ENCODE measurements at regions not wholly inside any gene's neighbourhood (a gene's known extent, or its start where the extent isn't known, plus 50 kb on each side); places are given as distances from the start of the nearest gene placed in this dataset.

- Histone ChIP-seq H3K4me3 (no peak overlapping the region), H3K27ac (no peak overlapping the region), H3K4me1 (ENCODE audit: insufficient read depth) (no peaks in the 10 kb centered on the region), H3K9me3 (ENCODE audit: low read depth) (no peaks in the 10 kb centered on the region), H3K9ac (no peak overlapping the region), H3K27me3 (replicated peaks; ENCODE audit: insufficient read depth) (no peaks in the 10 kb centered on the region), H3K9me2 (ENCODE audit: insufficient read depth) (no peaks in the 10 kb centered on the region; the same call in 1 of the 2 replicates), H3K36me3 (ENCODE audit: low read depth) (no peaks in the 10 kb centered on the region), H3K79me2 (ENCODE audit: insufficient read depth) (no peaks in the 10 kb centered on the region), H3F3A (ENCODE audit: insufficient read depth) (no peaks in the 10 kb centered on the region), H2AFZ (no peak overlapping the region), H4K20me1 (ENCODE audit: insufficient read depth) (no peaks in the 10 kb centered on the region), H3K4me2 (ENCODE audit: unreplicated experiment) (no peak overlapping the region)
- DNase-seq, result no peak
- in situ Hi-C loops (cut with MboI), result no loop called here
- TF ChIP-seq EZH2phosphoT487 (IDR thresholded peaks at IDR 0.05; ENCODE audit: insufficient read depth, low read depth) (no peak), EZH2 (IDR thresholded peaks at IDR 0.05; ENCODE audit: insufficient read depth, poor library complexity, severe bottlenecking) (no peak)
- 29 to 33% methylated on average over 1 of the region's 1 CpG for WGBS, 2 experiments (ENCODE audit: low coverage in 1 of 2, low lambda C conversion rate in 2 of 2, missing lambda C conversion rate in 2 of 2)
Observed at GRCh38 chr4:116320859-116321258, 764.5 kb downstream of the TRAM1L1 start.

- 0 to 15% methylated on average over 1 of the region's 1 CpG for WGBS, 2 experiments (ENCODE audit: low coverage in 1 of 2, low lambda C conversion rate in 2 of 2, missing lambda C conversion rate in 2 of 2)
Observed at GRCh38 chr4:116303736-116304188, 781.6 kb downstream of the TRAM1L1 start.

GRCh38 chr4:116302990-116303735 lies 782.2 kb downstream of the TRAM1L1 start:
- Histone ChIP-seq H3K27ac (no peak overlapping the region), H4K20me1 (ENCODE audit: insufficient read depth) (no peaks in the 10 kb centered on the region), H3K9me3 (ENCODE audit: low read depth) (no peaks in the 10 kb centered on the region), H3K9ac (no peak overlapping the region), H3K9me2 (ENCODE audit: insufficient read depth) (no peaks in the 10 kb centered on the region), H3K4me3 (no peak overlapping the region), H2AFZ (no peak overlapping the region), H3K79me2 (ENCODE audit: insufficient read depth) (no peaks in the 10 kb centered on the region), H3K36me3 (ENCODE audit: low read depth) (no peaks in the 10 kb centered on the region), H3F3A (ENCODE audit: insufficient read depth) (no peaks in the 10 kb centered on the region), H3K4me1 (ENCODE audit: insufficient read depth) (no peaks in the 10 kb centered on the region), H3K4me2 (ENCODE audit: unreplicated experiment) (no peak overlapping the region), H3K27me3 (replicated peaks; ENCODE audit: insufficient read depth) (no peaks in the 10 kb centered on the region)
- TF ChIP-seq EZH2phosphoT487 (IDR thresholded peaks at IDR 0.05; ENCODE audit: insufficient read depth, low read depth), result no peak
- TF ChIP-seq EZH2 (IDR thresholded peaks at IDR 0.05; ENCODE audit: insufficient read depth, poor library complexity, severe bottlenecking), result no peak
- DNase-seq, result no peak
- in situ Hi-C loops (cut with MboI), result no loop called here
- WGBS, 2 experiments (ENCODE audit: low coverage in 1 of 2, low lambda C conversion rate in 2 of 2, missing lambda C conversion rate in 2 of 2), result 14 to 15% methylated on average over 3 of the region's 3 CpGs

More at GRCh38 chr4:116303736-116304188, 781.6 kb downstream of the TRAM1L1 start:
- H3K9ac ChIP-seq, result no peak overlapping the region
- no peaks in the 10 kb centered on the region for H3K4me1 ChIP-seq (ENCODE audit: insufficient read depth)
- H3K4me2 ChIP-seq (ENCODE audit: unreplicated experiment), result no peak overlapping the region
- H3K4me3 ChIP-seq, result no peak overlapping the region
- H2AFZ ChIP-seq, result no peak overlapping the region
- H3K79me2 ChIP-seq (ENCODE audit: insufficient read depth), result no peaks in the 10 kb centered on the region
- H4K20me1 ChIP-seq (ENCODE audit: insufficient read depth), result no peaks in the 10 kb centered on the region
- H3K27me3 ChIP-seq (replicated peaks; ENCODE audit: insufficient read depth), result no peaks in the 10 kb centered on the region
- in situ Hi-C loops (cut with MboI), result no loop called here
- H3F3A ChIP-seq (ENCODE audit: insufficient read depth), result no peaks in the 10 kb centered on the region
- H3K27ac ChIP-seq, result no peak overlapping the region
- no peaks in the 10 kb centered on the region for H3K9me3 ChIP-seq (ENCODE audit: low read depth)
- DNase-seq, result no peak
- TF ChIP-seq EZH2 (IDR thresholded peaks at IDR 0.05; ENCODE audit: insufficient read depth, poor library complexity, severe bottlenecking) (no peak), EZH2phosphoT487 (IDR thresholded peaks at IDR 0.05; ENCODE audit: insufficient read depth, low read depth) (no peak)
- H3K9me2 ChIP-seq (ENCODE audit: insufficient read depth), result no peaks in the 10 kb centered on the region
- no peaks in the 10 kb centered on the region for H3K36me3 ChIP-seq (ENCODE audit: low read depth)

GRCh38 chr4:116275006-116275405 lies 810.4 kb downstream of the TRAM1L1 start:
- Histone ChIP-seq H3K4me1 (ENCODE audit: insufficient read depth) (no peaks in the 10 kb centered on the region), H2AFZ (no peak overlapping the region), H3K27ac (no peak overlapping the region), H3K4me3 (no peak overlapping the region), H3K27me3 (replicated peaks; ENCODE audit: insufficient read depth) (no peaks in the 10 kb centered on the region), H3K79me2 (ENCODE audit: insufficient read depth) (no peaks in the 10 kb centered on the region), H3K36me3 (ENCODE audit: low read depth) (no peaks in the 10 kb centered on the region), H3K9ac (no peak overlapping the region), H3K9me2 (ENCODE audit: insufficient read depth) (no peaks in the 10 kb centered on the region), H3K4me2 (ENCODE audit: unreplicated experiment) (no peak overlapping the region), H4K20me1 (ENCODE audit: insufficient read depth) (no peaks in the 10 kb centered on the region), H3F3A (ENCODE audit: insufficient read depth) (no peaks in the 10 kb centered on the region), H3K9me3 (ENCODE audit: low read depth) (no peaks in the 10 kb centered on the region)
- no peak for DNase-seq
- WGBS, 2 experiments (ENCODE audit: low coverage in 1 of 2, low lambda C conversion rate in 2 of 2, missing lambda C conversion rate in 2 of 2), result 18 to 20% methylated on average over 2 of the region's 2 CpGs
- TF ChIP-seq EZH2 (IDR thresholded peaks at IDR 0.05; ENCODE audit: insufficient read depth, poor library complexity, severe bottlenecking) (no peak), EZH2phosphoT487 (IDR thresholded peaks at IDR 0.05; ENCODE audit: insufficient read depth, low read depth) (no peak)
- in situ Hi-C loops (cut with MboI), result loop anchor here (25.0 kb wide), 1 partner anchor 112 kb away; no protein-coding TSS in a partner anchor

Data from GM23248 (cell line).